Astrocyte (in vitro differentiated cells and primary cell): ENCODE measurements at regions not wholly inside any gene's neighbourhood (a gene's known extent, or its start where the extent isn't known, plus 50 kb on each side); places are given as distances from the start of the nearest gene placed in this dataset.

Experiments
- DNase-seq: peaks from one replicate; pipeline ENCODE4 v3.0.0-alpha.2; 2010; ENCODE audit warnings: low read depth
- FAIRE-seq: peaks from 2 replicates; lab custom pipeline; 2011; peaks lifted over from hg19 to GRCh38; lab: Jason Lieb, UNC
- H2AFZ ChIP-seq: 2 replicates; pipeline ENCODE4 v1.6.0; 2012; ENCODE audit warnings: low read depth, low read length, inconsistent platforms
- H3K27ac ChIP-seq: 2 replicates; pipeline ENCODE4 v1.5.1; 2011; ENCODE audit warnings: low read depth, low read length, inconsistent platforms
- H3K27me3 ChIP-seq: 2 replicates; pipeline ENCODE4 v1.6.0; 2011; ENCODE audit warnings: low read length, inconsistent platforms; ENCODE audit not compliant: insufficient read depth
- H3K36me3 ChIP-seq: 2 replicates; pipeline ENCODE4 v1.5.1; 2011; ENCODE audit warnings: low read length, inconsistent platforms; ENCODE audit not compliant: insufficient read depth
- H3K4me1 ChIP-seq: 2 replicates; pipeline ENCODE4 v1.5.1; 2011; ENCODE audit warnings: low read length, inconsistent platforms; ENCODE audit not compliant: insufficient read depth
- H3K4me2 ChIP-seq: 2 replicates; pipeline ENCODE4 v1.6.0; 2012; ENCODE audit warnings: low read length, inconsistent platforms
- H3K4me3 ChIP-seq: 2 replicates; pipeline ENCODE4 v1.5.1; 2011; ENCODE audit warnings: low read depth, mild to moderate bottlenecking, low read length, inconsistent platforms; ENCODE audit not compliant: insufficient read depth
- H3K79me2 ChIP-seq: 2 replicates; pipeline ENCODE4 v1.6.0; 2012; ENCODE audit warnings: mild to moderate bottlenecking, low read length, inconsistent platforms; ENCODE audit not compliant: insufficient read depth
- H3K9ac ChIP-seq: 2 replicates; pipeline ENCODE4 v1.6.0; 2012; ENCODE audit warnings: mild to moderate bottlenecking, low read length, inconsistent platforms
- H3K9me3 ChIP-seq: 2 replicates; pipeline ENCODE4 v1.5.1; 2012; ENCODE audit warnings: low read depth, mild to moderate bottlenecking, low read length, inconsistent platforms; ENCODE audit not compliant: insufficient read depth
- H4K20me1 ChIP-seq: 2 replicates; pipeline ENCODE4 v1.6.0; 2012; ENCODE audit warnings: low read length, inconsistent platforms; ENCODE audit not compliant: insufficient read depth
- H3K27ac Mint-ChIP-seq: one replicate; pipeline ENCODE4 v1.8.0; 2021; ENCODE audit warnings: mild to moderate bottlenecking, mixed read lengths; ENCODE audit not compliant: unreplicated experiment
- H3K27me3 Mint-ChIP-seq: one replicate; pipeline ENCODE4 v1.8.0; 2021; ENCODE audit warnings: low read depth, mixed read lengths; ENCODE audit not compliant: unreplicated experiment
- H3K36me3 Mint-ChIP-seq: one replicate; pipeline ENCODE4 v1.8.0; 2021; ENCODE audit warnings: low read depth, mixed read lengths; ENCODE audit not compliant: unreplicated experiment
- H3K4me1 Mint-ChIP-seq: one replicate; pipeline ENCODE4 v1.8.0; 2021; ENCODE audit warnings: low read depth, mixed read lengths; ENCODE audit not compliant: unreplicated experiment
- H3K4me3 Mint-ChIP-seq: one replicate; pipeline ENCODE4 v1.8.0; 2021; ENCODE audit warnings: mild to moderate bottlenecking, moderate library complexity, mixed read lengths; ENCODE audit not compliant: unreplicated experiment
- H3K9me3 Mint-ChIP-seq: one replicate; pipeline ENCODE4 v1.8.0; 2021; ENCODE audit warnings: mild to moderate bottlenecking, mixed read lengths; ENCODE audit not compliant: unreplicated experiment
- EZH2 ChIP-seq: IDR thresholded peaks from 2 replicates; pipeline ENCODE4 v1.6.1; 2012; ENCODE audit warnings: mild to moderate bottlenecking, low read length, inconsistent platforms; ENCODE audit not compliant: insufficient read depth
- TF ChIP-seq, protein P1 (sequence below): IDR thresholded peaks from 2 replicates; pipeline ENCODE4 v1.5.1; 2011; ENCODE audit warnings: low read depth, mild to moderate bottlenecking, inconsistent platforms, low read length, moderate library complexity; ENCODE audit not compliant: insufficient read depth

DNA sequence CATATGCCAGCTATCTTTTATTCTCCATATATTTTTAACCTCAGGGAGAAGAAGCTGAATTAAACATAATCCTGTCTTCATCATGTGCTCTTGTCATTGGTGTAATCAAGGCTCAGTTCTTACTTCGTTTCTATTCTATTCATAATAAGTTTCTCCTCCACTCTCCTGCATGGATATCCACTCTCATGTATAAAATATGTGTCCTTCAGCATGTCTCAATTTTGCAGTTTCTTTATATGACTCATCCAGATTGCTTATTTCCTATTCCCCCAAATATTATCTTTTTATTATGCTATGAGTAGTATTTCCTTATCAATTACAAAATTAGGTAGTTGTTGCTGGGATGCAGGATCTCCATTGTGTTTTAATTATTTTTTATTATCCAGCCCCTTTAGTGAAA, 643.7 kb upstream of the ACO1 start:
- Mint-ChIP-seq H3K4me1 (no peaks in the 10 kb centered on the region), H3K9me3 (no peaks in the 10 kb centered on the region)

DNA sequence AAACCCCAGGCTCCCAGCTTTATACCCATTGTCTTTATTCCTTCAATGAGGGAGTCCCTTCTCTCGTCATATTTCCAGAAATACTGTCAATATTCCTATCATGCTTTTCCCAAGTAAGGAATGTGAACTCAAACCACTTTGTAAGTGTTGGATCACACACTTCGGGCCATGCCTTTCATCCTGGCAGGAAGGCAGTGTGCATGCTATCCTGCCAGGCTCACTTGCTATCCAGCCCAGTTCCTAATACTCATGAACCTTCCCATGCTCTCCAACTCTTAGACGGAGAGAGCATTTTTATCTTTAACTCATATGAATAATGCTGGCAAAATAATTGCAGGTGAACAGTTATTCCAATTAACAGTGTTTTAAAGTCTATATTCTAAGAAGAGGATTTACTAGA, 639.9 kb upstream of the ACO1 start:
- Mint-ChIP-seq H3K27ac (no peak overlapping the region), H3K4me1 (no peaks in the 10 kb centered on the region), H3K36me3 (no peaks in the 10 kb centered on the region), H3K4me3 (no peak overlapping the region), H3K27me3 (no peaks in the 10 kb centered on the region), H3K9me3 (no peaks in the 10 kb centered on the region)
- Histone ChIP-seq H4K20me1 (no peaks in the 10 kb centered on the region), H3K9ac (no peak overlapping the region), H3K36me3 (no peaks in the 10 kb centered on the region), H3K4me1 (no peaks in the 10 kb centered on the region), H3K27ac (no peak overlapping the region), H3K27me3 (no peaks in the 10 kb centered on the region), H3K9me3 (no peaks in the 10 kb centered on the region), H3K79me2 (no peaks in the 10 kb centered on the region), H3K4me2 (no peak overlapping the region), H2AFZ (no peak overlapping the region), H3K4me3 (no peak overlapping the region)
- no peak for DNase-seq
- TF ChIP-seq EZH2: no peak
- TF ChIP-seq, protein P1, sequence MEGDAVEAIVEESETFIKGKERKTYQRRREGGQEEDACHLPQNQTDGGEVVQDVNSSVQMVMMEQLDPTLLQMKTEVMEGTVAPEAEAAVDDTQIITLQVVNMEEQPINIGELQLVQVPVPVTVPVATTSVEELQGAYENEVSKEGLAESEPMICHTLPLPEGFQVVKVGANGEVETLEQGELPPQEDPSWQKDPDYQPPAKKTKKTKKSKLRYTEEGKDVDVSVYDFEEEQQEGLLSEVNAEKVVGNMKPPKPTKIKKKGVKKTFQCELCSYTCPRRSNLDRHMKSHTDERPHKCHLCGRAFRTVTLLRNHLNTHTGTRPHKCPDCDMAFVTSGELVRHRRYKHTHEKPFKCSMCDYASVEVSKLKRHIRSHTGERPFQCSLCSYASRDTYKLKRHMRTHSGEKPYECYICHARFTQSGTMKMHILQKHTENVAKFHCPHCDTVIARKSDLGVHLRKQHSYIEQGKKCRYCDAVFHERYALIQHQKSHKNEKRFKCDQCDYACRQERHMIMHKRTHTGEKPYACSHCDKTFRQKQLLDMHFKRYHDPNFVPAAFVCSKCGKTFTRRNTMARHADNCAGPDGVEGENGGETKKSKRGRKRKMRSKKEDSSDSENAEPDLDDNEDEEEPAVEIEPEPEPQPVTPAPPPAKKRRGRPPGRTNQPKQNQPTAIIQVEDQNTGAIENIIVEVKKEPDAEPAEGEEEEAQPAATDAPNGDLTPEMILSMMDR: no peak
- no peak for FAIRE-seq

More for the DNA sequence above, 643.7 kb upstream of the ACO1 start:
- no peaks in the 10 kb centered on the region for H3K36me3 ChIP-seq
- H3K27me3 ChIP-seq: no peaks in the 10 kb centered on the region
- no peaks in the 10 kb centered on the region for H3K4me1 ChIP-seq
- Mint-ChIP-seq H3K27me3 (no peaks in the 10 kb centered on the region), H3K27ac (no peak overlapping the region), H3K4me3 (no peak overlapping the region), H3K36me3 (no peaks in the 10 kb centered on the region)
- no peaks in the 10 kb centered on the region for H3K9me3 ChIP-seq
- no peak overlapping the region for H3K9ac ChIP-seq
- H3K4me3 ChIP-seq: no peak overlapping the region
- FAIRE-seq: no peak
- H4K20me1 ChIP-seq: no peaks in the 10 kb centered on the region
- TF ChIP-seq, protein P1: no peak
- TF ChIP-seq EZH2: no peak
- no peak overlapping the region for H2AFZ ChIP-seq
- H3K4me2 ChIP-seq: no peak overlapping the region
- no peak for DNase-seq
- H3K27ac ChIP-seq: no peak overlapping the region
- no peaks in the 10 kb centered on the region for H3K79me2 ChIP-seq

DNA sequence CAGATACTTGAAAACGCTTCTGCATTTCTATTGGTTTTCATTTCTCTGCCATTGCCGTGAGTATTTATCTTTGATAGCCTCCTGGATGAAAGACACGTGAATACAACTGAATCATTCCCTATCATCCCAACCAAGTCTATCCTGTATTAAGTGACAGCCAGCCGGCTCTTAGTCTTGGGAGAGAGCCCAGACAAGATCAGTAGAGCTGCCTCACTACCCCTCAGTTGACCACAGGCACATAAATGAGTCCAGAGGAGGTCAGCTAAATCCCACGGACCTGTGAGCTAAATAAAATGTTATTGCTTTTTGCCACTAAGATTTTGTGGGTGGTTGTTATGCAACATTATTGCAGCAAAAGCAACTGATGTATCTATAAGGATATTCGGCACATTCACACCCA, 639.0 kb upstream of the ACO1 start:
- DNase-seq: no peak
- Mint-ChIP-seq H3K36me3 (no peaks in the 10 kb centered on the region), H3K4me1 (no peaks in the 10 kb centered on the region), H3K9me3 (no peaks in the 10 kb centered on the region), H3K27me3 (no peaks in the 10 kb centered on the region), H3K27ac (no peak overlapping the region), H3K4me3 (no peak overlapping the region)
- no peak overlapping the region for H3K9ac ChIP-seq
- H3K4me3 ChIP-seq: no peak overlapping the region
- no peaks in the 10 kb centered on the region for H3K36me3 ChIP-seq
- TF ChIP-seq, protein P1: no peak
- TF ChIP-seq EZH2: no peak
- FAIRE-seq: no peak
- no peak overlapping the region for H2AFZ ChIP-seq
- no peaks in the 10 kb centered on the region for H3K79me2 ChIP-seq
- H3K27me3 ChIP-seq: no peaks in the 10 kb centered on the region
- H3K9me3 ChIP-seq: no peaks in the 10 kb centered on the region
- H3K4me2 ChIP-seq: no peak overlapping the region
- no peaks in the 10 kb centered on the region for H4K20me1 ChIP-seq
- no peaks in the 10 kb centered on the region for H3K4me1 ChIP-seq
- H3K27ac ChIP-seq: no peak overlapping the region
